ENCODE measurements at regions not wholly inside any gene's neighbourhood (a gene's known extent, or its start where the extent isn't known, plus 50 kb on each side); places are given as distances from the start of the nearest gene placed in this dataset.

- TF ChIP-seq POLR2A (IDR thresholded peaks at IDR 0.05; ENCODE audit: low read depth, low read length), result no peak
- no peak for TF ChIP-seq MAX (IDR thresholded peaks at IDR 0.05; ENCODE audit: insufficient read depth, insufficient read length)
- TF ChIP-seq CTCF (IDR thresholded peaks at IDR 0.05; ENCODE audit: extremely low read depth in 1 of 2, insufficient read depth in 1 of 2, low read depth in 1 of 2, low read length in 2 of 2), result no peak
- no peak for TF ChIP-seq FOS (IDR thresholded peaks at IDR 0.05; ENCODE audit: borderline replicate concordance, insufficient read depth, low read length)
- TF ChIP-seq POLR2AphosphoS5 (IDR thresholded peaks at IDR 0.05; ENCODE audit: insufficient read depth, low read depth, low read length), result no peak
- no peak for TF ChIP-seq GATA2 (IDR thresholded peaks at IDR 0.05; ENCODE audit: insufficient read depth, insufficient read length, low read depth, low read length)
- H3K27ac ChIP-seq (ENCODE audit: insufficient read depth, low read depth, low read length), result no peak overlapping the region
- no TSS peak for BruUV-seq (replicated peaks)
- intact Hi-C loops (cut with micrococcal nuclease), result no loop called here
- no peak overlapping the region for H2AFZ ChIP-seq (ENCODE audit: low read depth, low read length)
- DNase-seq (ENCODE audit: low read depth, low spot score) (no peak), FAIRE-seq (no peak)
- H3K36me3 ChIP-seq (ENCODE audit: control insufficient read depth in 2 of 2, extremely low read depth in 1 of 2, insufficient read depth in 2 of 2, low read length in 2 of 2), result no peaks in the 10 kb centered on the region
- H3K9me1 ChIP-seq (replicated peaks; ENCODE audit: control insufficient read depth, extremely low read depth, insufficient read depth, low read length), result no peaks in the 10 kb centered on the region
- peaks cover 6% of the 10 kb centered on the region for H3K4me1 ChIP-seq (ENCODE audit: control insufficient read depth, extremely low read depth, insufficient read depth, low read length)
- no peaks in the 10 kb centered on the region for H3K79me2 ChIP-seq (ENCODE audit: control insufficient read depth, insufficient read depth, low read length)
- no peak overlapping the region for H3K4me2 ChIP-seq (ENCODE audit: insufficient read depth, low read length)
- no peak overlapping the region for H3K4me3 ChIP-seq (replicated peaks in 1 of 3; ENCODE audit: insufficient read depth in 1 of 3, low read depth in 1 of 3, low read length in 3 of 3)
- ChIA-PET POLR2A (no interaction called here), CTCF (no interaction called here)
- no peaks in the 10 kb centered on the region for H3K9me3 ChIP-seq (replicated peaks; ENCODE audit: control insufficient read depth, insufficient read depth, low read length)
- H3K27me3 ChIP-seq (ENCODE audit: control insufficient read depth in 2 of 2, insufficient read depth in 2 of 2, low read length in 2 of 2), result no peaks in the 10 kb centered on the region
- dilution Hi-C loops (cut with MboI; ENCODE audit: extremely low pct_ligation_motif_present, low sequenced_read_pairs), result no loop called here
- no peaks in the 10 kb centered on the region for H4K20me1 ChIP-seq (replicated peaks; ENCODE audit: control insufficient read depth, extremely low read depth, insufficient read depth, low read length)
- no peak overlapping the region for H3K9ac ChIP-seq (replicated peaks; ENCODE audit: extremely low read depth, insufficient read depth, low read length)
Measured at GRCh38 chr21:35196128-35196527, 147.0 kb upstream of the RUNX1 start.

GRCh38 chr21:35195232-35195631, 146.1 kb upstream of the RUNX1 start:
- H3K36me3 ChIP-seq (ENCODE audit: control insufficient read depth in 2 of 2, extremely low read depth in 1 of 2, insufficient read depth in 2 of 2, low read length in 2 of 2), result no peaks in the 10 kb centered on the region
- dilution Hi-C loops (cut with MboI; ENCODE audit: extremely low pct_ligation_motif_present, low sequenced_read_pairs) (no loop called here), intact Hi-C loops (cut with micrococcal nuclease) (no loop called here)
- H3K9ac ChIP-seq (replicated peaks; ENCODE audit: extremely low read depth, insufficient read depth, low read length), result no peak overlapping the region
- FAIRE-seq, result no peak
- TF ChIP-seq JUN (IDR thresholded peaks at IDR 0.05; ENCODE audit: borderline replicate concordance, insufficient read depth, insufficient read length, low read depth) (no peak), FOS (IDR thresholded peaks at IDR 0.05; ENCODE audit: borderline replicate concordance, insufficient read depth, low read length) (peak; percentile 64), CTCF (IDR thresholded peaks at IDR 0.05; ENCODE audit: extremely low read depth in 1 of 2, insufficient read depth in 1 of 2, low read depth in 1 of 2, low read length in 2 of 2) (no peak), GATA2 (IDR thresholded peaks at IDR 0.05; ENCODE audit: insufficient read depth, insufficient read length, low read depth, low read length) (peak; percentile 76)
- H3K9me1 ChIP-seq (replicated peaks; ENCODE audit: control insufficient read depth, extremely low read depth, insufficient read depth, low read length), result no peaks in the 10 kb centered on the region
- peaks cover 6% of the 10 kb centered on the region for H3K4me1 ChIP-seq (ENCODE audit: control insufficient read depth, extremely low read depth, insufficient read depth, low read length)
- no peaks in the 10 kb centered on the region for H3K79me2 ChIP-seq (ENCODE audit: control insufficient read depth, insufficient read depth, low read length)
- H3K9me3 ChIP-seq (replicated peaks; ENCODE audit: control insufficient read depth, insufficient read depth, low read length), result no peaks in the 10 kb centered on the region
- no peak overlapping the region for H2AFZ ChIP-seq (ENCODE audit: low read depth, low read length)
- H4K20me1 ChIP-seq (replicated peaks; ENCODE audit: control insufficient read depth, extremely low read depth, insufficient read depth, low read length), result no peaks in the 10 kb centered on the region
- POLR2A ChIA-PET, result no interaction called here
- no peaks in the 10 kb centered on the region for H3K27me3 ChIP-seq (ENCODE audit: control insufficient read depth in 2 of 2, insufficient read depth in 2 of 2, low read length in 2 of 2)
- no peak for DNase-seq (ENCODE audit: low read depth, low spot score)
- no peak overlapping the region for H3K4me3 ChIP-seq (replicated peaks in 1 of 3; ENCODE audit: insufficient read depth in 1 of 3, low read depth in 1 of 3, low read length in 3 of 3)
- no peak overlapping the region for H3K27ac ChIP-seq (ENCODE audit: insufficient read depth, low read depth, low read length)
- no TSS peak for BruUV-seq (replicated peaks)
- H3K4me2 ChIP-seq (ENCODE audit: insufficient read depth, low read length), result no peak overlapping the region
- CTCF ChIA-PET, result no interaction called here

All from endothelial cell of umbilical vein (primary cell).